ENCODE measurements at regions not wholly inside any gene's neighbourhood (a gene's known extent, or its start where the extent isn't known, plus 50 kb on each side); places are given as distances from the start of the nearest gene placed in this dataset.

GRCh38 chr20:60905919-60906318 lies 346.1 kb upstream of the CDH4 start:
- Mint-ChIP-seq H3K36me3 (ENCODE audit: low read depth) (peaks cover 6% of the 10 kb centered on the region), H3K9me3 (peaks cover 5% of the 10 kb centered on the region), H3K4me1 (peaks cover 6% of the 10 kb centered on the region), H3K27me3 (ENCODE audit: low read depth) (peaks cover 2% of the 10 kb centered on the region), H3K27ac (ENCODE audit: unreplicated experiment) (no peak overlapping the region), H3K4me3 (no peak overlapping the region)
- DNase-seq (ENCODE audit: low read depth, low spot score), result no peak
- no peak for TF ChIP-seq CTCF (conservative IDR thresholded peaks at IDR 0.05)

GRCh38 chr20:60906555-60906954 lies 345.5 kb upstream of the CDH4 start:
- Mint-ChIP-seq H3K36me3 (ENCODE audit: low read depth) (peaks cover 6% of the 10 kb centered on the region), H3K27me3 (ENCODE audit: low read depth) (peaks cover 2% of the 10 kb centered on the region), H3K4me3 (no peak overlapping the region), H3K4me1 (peaks cover under 1% of the 10 kb centered on the region), H3K9me3 (peaks cover 5% of the 10 kb centered on the region), H3K27ac (ENCODE audit: unreplicated experiment) (no peak overlapping the region)
- no peak for TF ChIP-seq CTCF (conservative IDR thresholded peaks at IDR 0.05)
- no peak for DNase-seq (ENCODE audit: low read depth, low spot score)

GRCh38 chr20:60913298-60913697 lies 338.8 kb upstream of the CDH4 start:
- Mint-ChIP-seq H3K27ac (ENCODE audit: unreplicated experiment) (no peak overlapping the region), H3K9me3 (peaks cover 7% of the 10 kb centered on the region), H3K27me3 (ENCODE audit: low read depth) (peaks cover 44% of the 10 kb centered on the region), H3K36me3 (ENCODE audit: low read depth) (no peaks in the 10 kb centered on the region), H3K4me1 (no peaks in the 10 kb centered on the region), H3K4me3 (no peak overlapping the region)
- DNase-seq (ENCODE audit: low read depth, low spot score), result no peak
- no peak for TF ChIP-seq CTCF (conservative IDR thresholded peaks at IDR 0.05)

GRCh38 chr20:60921022-60921622 lies 330.9 kb upstream of the CDH4 start:
- no peaks in the 10 kb centered on the region for H3K36me3 Mint-ChIP-seq (ENCODE audit: low read depth)
- H3K27ac Mint-ChIP-seq (ENCODE audit: unreplicated experiment), result no peak overlapping the region
- DNase-seq (ENCODE audit: low read depth, low spot score), result peak; percentile 65
- no peak for TF ChIP-seq CTCF (conservative IDR thresholded peaks at IDR 0.05)
- no peaks in the 10 kb centered on the region for H3K9me3 Mint-ChIP-seq
- H3K4me1 Mint-ChIP-seq, result no peaks in the 10 kb centered on the region
- peaks cover 74% of the 10 kb centered on the region for H3K27me3 Mint-ChIP-seq (ENCODE audit: low read depth)
- H3K4me3 Mint-ChIP-seq, result no peak overlapping the region

- Mint-ChIP-seq H3K4me1 (peaks cover 4% of the 10 kb centered on the region), H3K9me3 (no peaks in the 10 kb centered on the region), H3K4me3 (no peak overlapping the region), H3K36me3 (ENCODE audit: low read depth) (no peaks in the 10 kb centered on the region), H3K27ac (ENCODE audit: unreplicated experiment) (no peak overlapping the region), H3K27me3 (ENCODE audit: low read depth) (peaks cover 75% of the 10 kb centered on the region)
- no peak for TF ChIP-seq CTCF (conservative IDR thresholded peaks at IDR 0.05)
- DNase-seq (ENCODE audit: low read depth, low spot score), result no peak
Measured at GRCh38 chr20:60926831-60927230, 325.2 kb upstream of the CDH4 start.

Measured in neural crest cell (in vitro differentiated cells).